H9 (cell line): ENCODE measurements at regions not wholly inside any gene's neighbourhood (a gene's known extent, or its start where the extent isn't known, plus 50 kb on each side); places are given as distances from the start of the nearest gene placed in this dataset.

ENCODE experiments used
- DNase-seq: peaks from one replicate; pipeline ENCODE4 v3.0.0-alpha.2; 2017
- H2AFZ ChIP-seq: one replicate; pipeline ENCODE4 v1.6.1; 2013; ENCODE audit warnings: mild to moderate bottlenecking, low read length, control low read depth, moderate library complexity
- H2AK5ac ChIP-seq: 2 replicates; pipeline ENCODE4 v1.6.1; 2013; ENCODE audit warnings: low read length, control low read depth, mixed read lengths; ENCODE audit not compliant: insufficient read length
- H2BK120ac ChIP-seq: one replicate; pipeline ENCODE4 v1.6.1; 2013; ENCODE audit warnings: low read depth, mild to moderate bottlenecking, low read length, control low read depth, inconsistent platforms; ENCODE audit not compliant: poor library complexity, severe bottlenecking
- H2BK12ac ChIP-seq: 2 replicates; pipeline ENCODE4 v1.6.1; 2013; ENCODE audit warnings: low read length, control low read depth, mixed read lengths, low read depth; ENCODE audit not compliant: insufficient read length
- H2BK15ac ChIP-seq: 2 replicates; pipeline ENCODE4 v1.6.1; 2013; ENCODE audit warnings: low read depth, low read length, control low read depth
- H2BK20ac ChIP-seq: one replicate; pipeline ENCODE4 v1.6.1; 2013; ENCODE audit warnings: low read depth, mild to moderate bottlenecking, low read length, control low read depth, inconsistent platforms; ENCODE audit not compliant: poor library complexity, severe bottlenecking
- H2BK5ac ChIP-seq: 2 replicates; pipeline ENCODE4 v1.6.1; 2013; ENCODE audit warnings: low read length, control low read depth, mixed read lengths; ENCODE audit not compliant: insufficient read length
- H3K14ac ChIP-seq: 2 replicates; pipeline ENCODE4 v1.6.1; 2013; ENCODE audit warnings: low read length, control low read depth; ENCODE audit not compliant: insufficient read depth
- H3K18ac ChIP-seq: 2 replicates; pipeline ENCODE4 v1.6.1; 2013; ENCODE audit warnings: low read depth, mild to moderate bottlenecking, mixed read lengths, low read length, control low read depth; ENCODE audit not compliant: insufficient read length
- H3K23ac ChIP-seq: 2 replicates; pipeline ENCODE4 v1.6.1; 2013; ENCODE audit warnings: low read length, control low read depth, mixed read lengths, low read depth; ENCODE audit not compliant: insufficient read length
- H3K23me2 ChIP-seq: 2 replicates; pipeline ENCODE4 v1.6.1; 2013; ENCODE audit warnings: low read depth, mild to moderate bottlenecking, mixed read lengths, low read length, control low read depth; ENCODE audit not compliant: insufficient read length, poor library complexity, severe bottlenecking
- H3K27ac ChIP-seq: 2 replicates; pipeline ENCODE4 v1.5.1; 2013; ENCODE audit warnings: low read length, control low read depth, mixed read lengths, low read depth; ENCODE audit not compliant: insufficient read length
- H3K27me3 ChIP-seq: 2 replicates; pipeline ENCODE4 v1.6.1; 2013; ENCODE audit warnings: low read length, control low read depth, inconsistent platforms; ENCODE audit not compliant: insufficient read depth
- H3K4ac ChIP-seq: 2 replicates; pipeline ENCODE4 v1.6.1; 2013; ENCODE audit warnings: low read depth, mild to moderate bottlenecking, control low read depth, inconsistent platforms, low read length, moderate library complexity
- H3K4me1 ChIP-seq: 2 replicates; pipeline ENCODE4 v1.6.1; 2013; ENCODE audit warnings: low read length, control low read depth, inconsistent platforms; ENCODE audit not compliant: insufficient read depth
- H3K4me2 ChIP-seq: 2 replicates; pipeline ENCODE4 v1.6.1; 2013; ENCODE audit warnings: low read length, control low read depth, mixed read lengths; ENCODE audit not compliant: insufficient read length, insufficient read depth
- H3K56ac ChIP-seq: 2 replicates; pipeline ENCODE4 v1.6.1; 2013; ENCODE audit warnings: low read depth, mild to moderate bottlenecking, mixed read lengths, low read length, control low read depth; ENCODE audit not compliant: insufficient read length
- H3K79me1 ChIP-seq: 2 replicates; pipeline ENCODE4 v1.6.1; 2013; ENCODE audit warnings: low read depth, mild to moderate bottlenecking, moderate library complexity, low read length, control low read depth, inconsistent platforms; ENCODE audit not compliant: insufficient read depth, poor library complexity, severe bottlenecking
- H3K79me2 ChIP-seq: 2 replicates; pipeline ENCODE4 v1.6.1; 2013; ENCODE audit warnings: low read length, control low read depth, inconsistent platforms; ENCODE audit not compliant: insufficient read depth
- H3K9ac ChIP-seq: 2 replicates; pipeline ENCODE4 v1.6.1; 2013; ENCODE audit warnings: low read length, control low read depth, mixed read lengths; ENCODE audit not compliant: insufficient read length; ENCODE audit errors: extremely low read depth
- H3K9me3 ChIP-seq: one replicate; pipeline ENCODE4 v1.6.1; 2013; ENCODE audit warnings: low read depth, low read length, inconsistent platforms; ENCODE audit not compliant: control insufficient read depth
- H3T11ph ChIP-seq: one replicate; pipeline ENCODE4 v1.6.1; 2013; ENCODE audit warnings: mild to moderate bottlenecking, low read length, control low read depth, inconsistent platforms
- H4K20me1 ChIP-seq: one replicate; pipeline ENCODE4 v1.6.1; 2013; ENCODE audit not compliant: control insufficient read depth, insufficient read length, insufficient read depth
- H4K5ac ChIP-seq: 2 replicates; pipeline ENCODE4 v1.6.1; 2013; ENCODE audit warnings: low read depth, mild to moderate bottlenecking, mixed read lengths, low read length, control low read depth; ENCODE audit not compliant: insufficient read length
- H4K8ac ChIP-seq: replicated peaks from 2 replicates; pipeline ENCODE4 v1.6.1; 2013; ENCODE audit warnings: low read length, control low read depth, mixed read lengths, low read depth; ENCODE audit not compliant: insufficient read length
- H4K91ac ChIP-seq: 2 replicates; pipeline ENCODE4 v1.6.1; 2013; ENCODE audit warnings: low read depth, mild to moderate bottlenecking, moderate library complexity, mixed read lengths, low read length, control low read depth; ENCODE audit not compliant: insufficient read length
- H3K27ac Mint-ChIP-seq, 3 experiments: 2 replicates in 2 of 3; 3 replicates in 1 of 3; pipeline ENCODE4 v1.8.0; 2020 to 2021; ENCODE audit warnings: mixed read lengths in 3 of 3, mild to moderate bottlenecking in 1 of 3, moderate library complexity in 1 of 3
- H3K27me3 Mint-ChIP-seq: 2 replicates; pipeline ENCODE4 v1.8.0; 2021; ENCODE audit warnings: low read depth, mild to moderate bottlenecking, moderate library complexity, mixed read lengths
- H3K36me3 Mint-ChIP-seq, 3 experiments: 2 replicates in 2 of 3; 3 replicates in 1 of 3; pipeline ENCODE4 v1.8.0; 2020 to 2021; ENCODE audit warnings: low read depth in 3 of 3, mixed read lengths in 3 of 3; ENCODE audit not compliant: insufficient read depth in 1 of 3
- H3K4me1 Mint-ChIP-seq, 2 experiments: 2 replicates each; pipeline ENCODE4 v1.8.0; 2020; ENCODE audit warnings: mixed read lengths in 2 of 2
- H3K4me3 Mint-ChIP-seq, 2 experiments: 2 replicates in 1 of 2; 3 replicates in 1 of 2; pipeline ENCODE4 v1.8.0; 2020 to 2021; ENCODE audit warnings: mild to moderate bottlenecking in 2 of 2, mixed read lengths in 2 of 2, moderate library complexity in 1 of 2
- H3K9me3 Mint-ChIP-seq, 2 experiments: 2 replicates in 1 of 2; 3 replicates in 1 of 2; pipeline ENCODE4 v1.8.0; 2020; ENCODE audit warnings: mild to moderate bottlenecking in 2 of 2, mixed read lengths in 2 of 2, moderate library complexity in 1 of 2
- CTCF ChIP-seq: fragments of 200-600 bp; sonication (generic); conservative IDR thresholded peaks from 3 replicates; pipeline ENCODE4 v1.8.0; 2021; ENCODE audit warnings: antibody characterized with exemption, mild to moderate bottlenecking

DNA sequence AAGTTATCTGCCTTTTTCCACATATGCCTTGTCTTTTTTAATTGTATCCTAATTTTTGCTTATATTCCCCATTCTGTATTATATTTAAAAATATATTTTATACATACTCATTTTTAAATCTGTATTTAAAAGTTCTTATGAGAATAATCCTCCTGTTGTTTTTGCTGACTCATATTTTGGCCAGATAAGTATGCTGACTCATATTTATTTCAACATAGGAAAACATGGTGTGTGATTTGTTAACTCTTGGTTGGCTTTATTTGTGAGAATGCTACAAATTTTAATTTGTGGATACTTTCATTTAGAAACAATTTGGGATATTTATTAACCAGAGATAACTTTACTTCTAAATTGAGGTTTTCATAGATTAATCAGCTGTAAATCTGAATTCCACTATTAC lies 587.7 kb downstream of the CPS1 start:
- Histone ChIP-seq H2BK5ac (no peak overlapping the region), H3K4me1 (no peaks in the 10 kb centered on the region), H3K4me2 (no peak overlapping the region), H3K56ac (no peak overlapping the region), H3K18ac (no peak overlapping the region), H3K23me2 (no peaks in the 10 kb centered on the region), H3K79me1 (no peaks in the 10 kb centered on the region), H2BK20ac (no peak overlapping the region), H3K14ac (no peak overlapping the region), H3K27ac (no peak overlapping the region), H3K79me2 (no peaks in the 10 kb centered on the region), H2AK5ac (no peak overlapping the region), H3K27me3 (no peaks in the 10 kb centered on the region), H3K4ac (no peak overlapping the region), H3K9ac (no peak overlapping the region), H4K20me1 (no peaks in the 10 kb centered on the region), H2BK15ac (no peak overlapping the region), H2BK120ac (no peak overlapping the region), H3K9me3 (no peaks in the 10 kb centered on the region), H3K23ac (no peak overlapping the region), H4K91ac (no peak overlapping the region), H4K8ac (no peak overlapping the region), H3T11ph (no peak overlapping the region), H2BK12ac (no peak overlapping the region), H4K5ac (no peak overlapping the region), H2AFZ (no peak overlapping the region)
- TF ChIP-seq CTCF = no peak
- no peak for DNase-seq
- Mint-ChIP-seq H3K27me3 (no peaks in the 10 kb centered on the region), H3K4me3 (no peak overlapping the region), H3K36me3 (no peaks in the 10 kb centered on the region), H3K9me3 (no peaks in the 10 kb centered on the region), H3K27ac (no peak overlapping the region), H3K4me1 (peaks cover 6% of the 10 kb centered on the region in 2 experiments; a peak in 3 of 4 replicates)
